ENCODE measurements at regions not wholly inside any gene's neighbourhood (a gene's known extent, or its start where the extent isn't known, plus 50 kb on each side); places are given as distances from the start of the nearest gene placed in this dataset.

GRCh38 chrX:39418731-39419638 is 617.7 kb downstream of the MID1IP1 start:
- no peak for TF ChIP-seq CTCF (IDR thresholded peaks at IDR 0.05)
- no peak for TF ChIP-seq POLR2A (IDR thresholded peaks at IDR 0.05)

Measured in ovary (tissue), 3 donors.